ENCODE measurements at regions not wholly inside any gene's neighbourhood (a gene's known extent, or its start where the extent isn't known, plus 50 kb on each side); places are given as distances from the start of the nearest gene placed in this dataset.
"Not testable (repeated sequence)": the region's sequence is repeated elsewhere in the genome, so short reads cannot be mapped to it uniquely, and the experiment has no call there.

DNA sequence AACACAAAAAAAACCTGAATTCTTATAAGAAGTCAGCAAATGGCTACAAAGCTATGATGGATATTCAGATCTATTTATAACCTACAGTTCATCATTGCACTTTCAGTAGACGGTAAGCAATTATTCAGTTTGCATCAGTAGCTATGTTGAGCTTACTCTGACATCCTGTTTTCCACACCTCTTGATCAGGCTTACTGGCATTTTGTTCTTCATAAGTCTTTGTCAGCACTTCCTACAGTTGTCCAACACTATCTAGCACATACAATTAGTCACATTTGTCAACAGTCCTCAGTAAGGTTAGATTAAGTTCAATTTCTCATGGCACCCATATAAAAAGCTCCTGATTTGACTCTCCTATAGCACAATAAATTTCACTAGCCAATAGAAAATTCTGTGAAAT lies 71.2 kb upstream of the ST3GAL6 start:
- DNase-seq (no peak), ATAC-seq (ENCODE audit: low FRiP score in 2 of 2) (no peak)
- H3K9me3 ChIP-seq, result no peaks in the 10 kb centered on the region
- TF ChIP-seq EP300 (IDR thresholded peaks at IDR 0.05), result no peak
- TF ChIP-seq POLR2AphosphoS5 (IDR thresholded peaks at IDR 0.05), result no peak
- TF ChIP-seq, protein P1, sequence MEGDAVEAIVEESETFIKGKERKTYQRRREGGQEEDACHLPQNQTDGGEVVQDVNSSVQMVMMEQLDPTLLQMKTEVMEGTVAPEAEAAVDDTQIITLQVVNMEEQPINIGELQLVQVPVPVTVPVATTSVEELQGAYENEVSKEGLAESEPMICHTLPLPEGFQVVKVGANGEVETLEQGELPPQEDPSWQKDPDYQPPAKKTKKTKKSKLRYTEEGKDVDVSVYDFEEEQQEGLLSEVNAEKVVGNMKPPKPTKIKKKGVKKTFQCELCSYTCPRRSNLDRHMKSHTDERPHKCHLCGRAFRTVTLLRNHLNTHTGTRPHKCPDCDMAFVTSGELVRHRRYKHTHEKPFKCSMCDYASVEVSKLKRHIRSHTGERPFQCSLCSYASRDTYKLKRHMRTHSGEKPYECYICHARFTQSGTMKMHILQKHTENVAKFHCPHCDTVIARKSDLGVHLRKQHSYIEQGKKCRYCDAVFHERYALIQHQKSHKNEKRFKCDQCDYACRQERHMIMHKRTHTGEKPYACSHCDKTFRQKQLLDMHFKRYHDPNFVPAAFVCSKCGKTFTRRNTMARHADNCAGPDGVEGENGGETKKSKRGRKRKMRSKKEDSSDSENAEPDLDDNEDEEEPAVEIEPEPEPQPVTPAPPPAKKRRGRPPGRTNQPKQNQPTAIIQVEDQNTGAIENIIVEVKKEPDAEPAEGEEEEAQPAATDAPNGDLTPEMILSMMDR (IDR thresholded peaks at IDR 0.05), result no peak
- TF ChIP-seq POLR2A (IDR thresholded peaks at IDR 0.05), result no peak
- H3K36me3 ChIP-seq, result no peaks in the 10 kb centered on the region
- no peak overlapping the region for H3K27ac ChIP-seq
- H3K4me1 ChIP-seq, result no peaks in the 10 kb centered on the region
- no peaks in the 10 kb centered on the region for H3K27me3 ChIP-seq
- WGBS, 2 donors, result 53 to 59% methylated on average over 1 of the region's 1 CpG
- no peak overlapping the region for H3K4me3 ChIP-seq

DNA sequence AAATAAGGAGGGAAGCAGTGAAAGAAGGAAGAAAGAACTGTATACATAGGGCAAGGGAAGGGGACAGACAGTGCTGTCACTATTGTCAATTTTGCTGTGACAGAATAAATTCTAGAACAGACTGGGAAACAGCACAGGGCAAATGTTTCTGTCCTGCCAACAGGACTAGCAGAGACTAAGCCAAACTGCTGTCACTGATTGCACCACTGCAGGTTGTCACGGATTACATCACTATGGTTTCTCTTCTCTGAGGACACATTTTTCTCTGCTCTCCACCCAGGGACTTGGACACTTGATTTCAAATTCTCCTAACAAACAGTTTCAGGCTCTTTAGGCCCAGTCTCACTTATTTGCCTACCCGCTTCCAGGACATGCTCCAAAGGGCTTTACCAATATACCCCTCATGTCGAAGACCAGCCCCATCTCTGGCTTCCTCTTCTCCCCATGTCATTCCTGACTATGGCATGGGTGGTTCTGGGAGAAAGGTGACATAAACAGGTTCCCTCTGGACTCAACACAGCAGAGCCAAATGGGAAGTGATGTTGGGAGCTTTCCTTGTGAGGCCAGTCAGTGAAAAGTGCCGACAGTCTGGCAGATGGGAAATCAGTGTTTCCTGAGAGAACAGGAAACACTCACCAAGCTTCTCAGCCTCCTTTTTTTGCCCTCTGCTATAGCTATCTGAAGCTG lies 70.2 kb upstream of the ST3GAL6 start:
- ATAC-seq (ENCODE audit: low FRiP score in 2 of 2) (peak in 1 of 2 donors; percentile 56), DNase-seq (peak in 1 of 2 donors; percentile 37)
- H3K9me3 ChIP-seq, result no peaks in the 10 kb centered on the region
- H3K4me1 ChIP-seq, result no peaks in the 10 kb centered on the region
- no peak overlapping the region for H3K4me3 ChIP-seq
- H3K27ac ChIP-seq, result peak overlapping the region in 1 of 4 donors; percentile 18
- no peaks in the 10 kb centered on the region for H3K27me3 ChIP-seq
- WGBS, 2 donors, result 60 to 68% methylated on average over 4 of the region's 4 CpGs
- no peak for TF ChIP-seq EP300 (IDR thresholded peaks at IDR 0.05)
- TF ChIP-seq, protein P1 (IDR thresholded peaks at IDR 0.05), result no peak
- no peak for TF ChIP-seq POLR2A (IDR thresholded peaks at IDR 0.05)
- TF ChIP-seq POLR2AphosphoS5 (IDR thresholded peaks at IDR 0.05), result no peak
- no peaks in the 10 kb centered on the region for H3K36me3 ChIP-seq

DNA sequence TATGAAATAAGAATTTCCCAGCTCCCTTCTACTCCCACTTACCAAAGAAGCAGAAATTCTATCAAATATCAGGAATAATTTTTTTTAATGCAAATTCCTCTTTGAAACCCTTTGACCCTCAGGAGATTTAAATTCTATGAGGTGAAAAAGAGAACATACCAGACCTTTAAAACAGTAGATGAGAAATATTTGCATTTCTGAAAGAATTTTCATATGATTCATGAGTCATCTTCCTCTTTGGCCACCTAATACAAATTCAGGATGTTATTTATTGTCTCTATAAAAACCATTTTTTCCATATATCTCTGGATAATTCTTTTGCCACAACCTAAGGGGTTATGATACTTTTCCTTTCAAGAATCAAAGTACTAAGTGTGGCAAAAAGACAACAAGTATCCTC lies 67.3 kb upstream of the ST3GAL6 start:
- Histone ChIP-seq H3K27ac (no peak overlapping the region), H3K9me3 (no peaks in the 10 kb centered on the region), H3K27me3 (no peaks in the 10 kb centered on the region), H3K4me1 (no peaks in the 10 kb centered on the region), H3K36me3 (no peaks in the 10 kb centered on the region), H3K4me3 (no peak overlapping the region)
- no peak for ATAC-seq (ENCODE audit: low FRiP score in 2 of 2)
- no peak for DNase-seq
- TF ChIP-seq POLR2AphosphoS5 (IDR thresholded peaks at IDR 0.05) (no peak), EP300 (IDR thresholded peaks at IDR 0.05) (no peak), POLR2A (IDR thresholded peaks at IDR 0.05) (no peak)
- TF ChIP-seq, protein P1 (IDR thresholded peaks at IDR 0.05), result no peak

DNA sequence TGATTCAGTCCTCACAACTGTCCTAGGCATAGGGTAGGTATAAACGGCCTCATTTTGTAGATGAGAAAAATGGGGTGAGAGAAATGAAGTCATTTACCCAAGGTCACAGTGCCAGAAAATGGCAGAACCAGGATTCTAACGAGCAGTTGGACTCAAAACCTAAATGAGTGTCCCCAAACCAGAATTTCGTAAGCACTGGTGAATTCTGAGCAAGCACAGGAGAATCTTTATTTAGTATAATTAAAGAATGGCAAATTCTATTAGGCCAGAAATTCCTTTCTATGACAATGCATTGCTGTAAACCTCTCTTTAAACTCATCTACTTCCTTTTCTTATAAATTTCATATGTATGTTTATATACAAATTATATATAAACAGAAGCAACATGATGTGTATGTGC lies 66.8 kb upstream of the ST3GAL6 start:
- ATAC-seq (ENCODE audit: low FRiP score in 2 of 2); H3K9me3 ChIP-seq; H3K4me1 ChIP-seq; H3K27me3 ChIP-seq; H3K4me3 ChIP-seq; DNase-seq; H3K36me3 ChIP-seq; H3K27ac ChIP-seq: not testable (repeated sequence)
- 72 to 76% methylated on average over 3 of the region's 3 CpGs for WGBS, 2 donors

DNA sequence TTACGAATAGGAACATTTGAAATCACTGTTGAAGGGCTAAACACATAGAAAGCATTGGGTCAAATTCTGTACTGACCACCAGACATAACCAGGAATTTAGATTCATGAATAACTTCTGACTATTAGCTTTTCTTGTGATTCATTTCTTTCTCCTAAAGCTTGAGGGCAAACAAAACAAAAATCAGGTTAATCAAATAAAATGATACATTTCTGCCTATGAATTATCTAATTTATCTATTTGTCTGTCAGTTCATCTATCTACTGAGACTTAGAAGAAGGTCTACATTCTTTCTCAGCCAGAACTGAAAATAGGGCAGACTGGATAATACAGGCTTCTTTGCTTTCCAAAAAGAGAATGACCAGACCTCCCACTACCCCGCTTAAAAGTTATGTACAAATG lies 65.9 kb upstream of the ST3GAL6 start:
- no peak overlapping the region for H3K4me3 ChIP-seq
- TF ChIP-seq, protein P1 (IDR thresholded peaks at IDR 0.05), result no peak
- TF ChIP-seq EP300 (IDR thresholded peaks at IDR 0.05) (no peak), POLR2AphosphoS5 (IDR thresholded peaks at IDR 0.05) (no peak), POLR2A (IDR thresholded peaks at IDR 0.05) (no peak)
- H3K27me3 ChIP-seq, result no peaks in the 10 kb centered on the region
- DNase-seq (no peak), ATAC-seq (ENCODE audit: low FRiP score in 2 of 2) (no peak)
- H3K9me3 ChIP-seq, result no peaks in the 10 kb centered on the region
- no peaks in the 10 kb centered on the region for H3K36me3 ChIP-seq
- 83 to 93% methylated on average over 2 of the region's 2 CpGs for WGBS, 2 donors
- H3K4me1 ChIP-seq, result no peaks in the 10 kb centered on the region
- no peak overlapping the region for H3K27ac ChIP-seq

Data from upper lobe of left lung (tissue), 6 donors.